OCI-LY1 (cell line): ENCODE measurements at regions not wholly inside any gene's neighbourhood (a gene's known extent, or its start where the extent isn't known, plus 50 kb on each side); places are given as distances from the start of the nearest gene placed in this dataset.

Experiments
- H2AFZ ChIP-seq: fragments of 200-600 bp; sonication (generic), shearing (Covaris generic); 2 replicates; pipeline ENCODE4 v1.6.0; 2014; ENCODE audit warnings: antibody characterized with exemption, mild to moderate bottlenecking, low read length
- H3F3A ChIP-seq: fragments of 200-600 bp; sonication (generic), shearing (Covaris generic); 2 replicates; pipeline ENCODE4 v1.6.0; 2014; ENCODE audit warnings: mild to moderate bottlenecking, antibody characterized with exemption, low read length, moderate library complexity; ENCODE audit not compliant: insufficient read depth
- H3K27ac ChIP-seq: fragments of 200-600 bp; sonication (generic); 2 replicates; pipeline ENCODE4 v1.5.1; 2014; ENCODE audit warnings: low read length, mixed run types, mild to moderate bottlenecking, low read depth; ENCODE audit not compliant: poor library complexity, severe bottlenecking
- H3K27me3 ChIP-seq: fragments of 200-600 bp; sonication (generic); 2 replicates; pipeline ENCODE4 v1.6.0; 2014; ENCODE audit warnings: antibody characterized with exemption, mild to moderate bottlenecking, low read length, moderate library complexity; ENCODE audit not compliant: insufficient read depth
- H3K36me3 ChIP-seq: fragments of 200-600 bp; sonication (generic); 2 replicates; pipeline ENCODE4 v1.6.1; 2014; ENCODE audit warnings: mild to moderate bottlenecking, antibody characterized with exemption, low read length, moderate library complexity, mixed read lengths; ENCODE audit not compliant: insufficient read depth
- H3K4me1 ChIP-seq: fragments of 200-600 bp; sonication (generic); 2 replicates; pipeline ENCODE4 v1.5.1; 2014; ENCODE audit warnings: mild to moderate bottlenecking, low read length, moderate library complexity; ENCODE audit not compliant: insufficient read depth, severe bottlenecking
- H3K4me2 ChIP-seq: fragments of 200-600 bp; sonication (generic), shearing (Covaris generic); 2 replicates; pipeline ENCODE4 v1.6.1; 2014; ENCODE audit warnings: low read length
- H3K4me3 ChIP-seq: fragments of 200-600 bp; sonication (generic); 2 replicates; pipeline ENCODE4 v1.5.1; 2014; ENCODE audit warnings: low read length, low read depth, mild to moderate bottlenecking, mixed read lengths; ENCODE audit not compliant: poor library complexity, severe bottlenecking
- H3K79me2 ChIP-seq: fragments of 200-600 bp; shearing (Covaris generic); 2 replicates; pipeline ENCODE4 v1.6.1; 2016; ENCODE audit warnings: mixed run types, low read length, mixed read lengths; ENCODE audit not compliant: insufficient read depth
- H3K9ac ChIP-seq: fragments of 200-600 bp; sonication (generic), shearing (Covaris generic); 2 replicates; pipeline ENCODE4 v1.6.1; 2014; ENCODE audit warnings: mild to moderate bottlenecking, low read length, mixed read lengths
- H3K9me2 ChIP-seq: fragments of 200-600 bp; sonication (generic), shearing (Covaris generic); 2 replicates; pipeline ENCODE4 v1.6.1; 2014; ENCODE audit warnings: low read depth, mild to moderate bottlenecking, low read length, mixed read lengths
- H3K9me3 ChIP-seq: fragments of 200-600 bp; shearing (Covaris generic); 2 replicates; pipeline ENCODE4 v1.6.1; 2014; ENCODE audit warnings: low read length, mixed read lengths
- H4K20me1 ChIP-seq: fragments of 200-600 bp; sonication (generic), shearing (Covaris generic); 2 replicates; pipeline ENCODE4 v1.6.0; 2016; ENCODE audit warnings: mild to moderate bottlenecking, low read length; ENCODE audit not compliant: insufficient read depth
- EZH2 ChIP-seq: fragments of 200-600 bp; sonication (generic), shearing (Covaris generic); IDR thresholded peaks from 2 replicates; pipeline ENCODE4 v1.8.0; 2017; ENCODE audit warnings: borderline replicate concordance, mixed run types, mild to moderate bottlenecking, antibody characterized with exemption, low read length, moderate library complexity, mixed read lengths
- TF ChIP-seq, protein P1 (sequence below): fragments of 200-600 bp; sonication (generic), shearing (Covaris generic); IDR thresholded peaks from 2 replicates; pipeline ENCODE4 v1.5.1; 2017; ENCODE audit warnings: mild to moderate bottlenecking, antibody characterized with exemption, low read length, moderate library complexity, mixed read lengths

GRCh38 chr4:8735236-8736089 is 136.2 kb downstream of the HMX1 start:
- Histone ChIP-seq H3K9me2 (no peaks in the 10 kb centered on the region), H3K36me3 (no peaks in the 10 kb centered on the region), H3K79me2 (no peaks in the 10 kb centered on the region), H3K4me2 (no peak overlapping the region), H3K9me3 (no peaks in the 10 kb centered on the region), H3K27ac (no peak overlapping the region), H3K4me1 (no peaks in the 10 kb centered on the region), H2AFZ (no peak overlapping the region), H3F3A (no peaks in the 10 kb centered on the region), H3K9ac (no peak overlapping the region), H3K4me3 (no peak overlapping the region), H4K20me1 (no peaks in the 10 kb centered on the region), H3K27me3 (no peaks in the 10 kb centered on the region)
- TF ChIP-seq, protein P1, sequence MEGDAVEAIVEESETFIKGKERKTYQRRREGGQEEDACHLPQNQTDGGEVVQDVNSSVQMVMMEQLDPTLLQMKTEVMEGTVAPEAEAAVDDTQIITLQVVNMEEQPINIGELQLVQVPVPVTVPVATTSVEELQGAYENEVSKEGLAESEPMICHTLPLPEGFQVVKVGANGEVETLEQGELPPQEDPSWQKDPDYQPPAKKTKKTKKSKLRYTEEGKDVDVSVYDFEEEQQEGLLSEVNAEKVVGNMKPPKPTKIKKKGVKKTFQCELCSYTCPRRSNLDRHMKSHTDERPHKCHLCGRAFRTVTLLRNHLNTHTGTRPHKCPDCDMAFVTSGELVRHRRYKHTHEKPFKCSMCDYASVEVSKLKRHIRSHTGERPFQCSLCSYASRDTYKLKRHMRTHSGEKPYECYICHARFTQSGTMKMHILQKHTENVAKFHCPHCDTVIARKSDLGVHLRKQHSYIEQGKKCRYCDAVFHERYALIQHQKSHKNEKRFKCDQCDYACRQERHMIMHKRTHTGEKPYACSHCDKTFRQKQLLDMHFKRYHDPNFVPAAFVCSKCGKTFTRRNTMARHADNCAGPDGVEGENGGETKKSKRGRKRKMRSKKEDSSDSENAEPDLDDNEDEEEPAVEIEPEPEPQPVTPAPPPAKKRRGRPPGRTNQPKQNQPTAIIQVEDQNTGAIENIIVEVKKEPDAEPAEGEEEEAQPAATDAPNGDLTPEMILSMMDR = no peak

- Histone ChIP-seq H3K4me1 (no peaks in the 10 kb centered on the region), H3K9me3 (no peaks in the 10 kb centered on the region), H3F3A (no peaks in the 10 kb centered on the region), H3K9me2 (no peaks in the 10 kb centered on the region), H3K27me3 (no peaks in the 10 kb centered on the region), H4K20me1 (no peaks in the 10 kb centered on the region), H3K79me2 (no peaks in the 10 kb centered on the region), H3K4me2 (no peak overlapping the region), H3K27ac (no peak overlapping the region), H3K9ac (no peak overlapping the region), H2AFZ (no peak overlapping the region), H3K36me3 (no peaks in the 10 kb centered on the region), H3K4me3 (no peak overlapping the region)
- TF ChIP-seq, protein P1 = no peak
- no peak for TF ChIP-seq EZH2
Measured at GRCh38 chr4:8732681-8733243, 138.9 kb downstream of the HMX1 start.

DNA sequence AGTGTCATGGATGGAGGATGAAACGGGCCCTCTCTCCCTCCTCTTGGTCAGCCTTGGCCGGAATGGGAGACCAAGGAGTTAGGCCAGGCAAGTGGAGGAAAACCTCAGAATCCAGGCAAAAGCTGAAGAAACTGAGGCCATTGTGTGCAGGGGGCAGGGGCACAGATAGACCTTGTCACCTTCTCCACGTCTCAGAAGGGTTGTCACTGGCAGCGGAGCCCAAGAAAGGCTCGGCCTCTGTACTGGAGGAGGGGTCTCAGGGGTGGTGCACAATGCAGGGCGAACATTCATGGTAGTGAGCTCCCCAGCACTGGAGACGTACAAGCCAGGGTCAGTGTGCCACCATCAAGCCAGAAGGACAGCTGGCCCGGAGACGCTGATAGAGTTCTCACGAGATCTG is 139.5 kb downstream of the CPZ start:
- no peaks in the 10 kb centered on the region for H3K4me1 ChIP-seq
- no peaks in the 10 kb centered on the region for H3K27me3 ChIP-seq
- H3K79me2 ChIP-seq = no peaks in the 10 kb centered on the region
- no peak overlapping the region for H3K9ac ChIP-seq
- no peaks in the 10 kb centered on the region for H3K9me2 ChIP-seq
- H3F3A ChIP-seq = no peaks in the 10 kb centered on the region
- H2AFZ ChIP-seq = no peak overlapping the region
- TF ChIP-seq, protein P1 = no peak
- no peak for TF ChIP-seq EZH2
- no peaks in the 10 kb centered on the region for H3K36me3 ChIP-seq
- no peak overlapping the region for H3K27ac ChIP-seq
- no peak overlapping the region for H3K4me3 ChIP-seq
- no peaks in the 10 kb centered on the region for H3K9me3 ChIP-seq
- H4K20me1 ChIP-seq = no peaks in the 10 kb centered on the region
- no peak overlapping the region for H3K4me2 ChIP-seq
